GM12892 (cell line): ENCODE measurements at regions not wholly inside any gene's neighbourhood (a gene's known extent, or its start where the extent isn't known, plus 50 kb on each side); places are given as distances from the start of the nearest gene placed in this dataset.

Experiments used
- POLR2A ChIP-seq: IDR thresholded peaks from 2 replicates; pipeline ENCODE4 v1.6.1; 2011; ENCODE audit warnings: low read depth, low read length, control low read depth
- POLR2AphosphoS5 ChIP-seq: IDR thresholded peaks from 2 replicates; pipeline ENCODE4 v1.6.1; 2011; ENCODE audit warnings: low read depth, low read length, control low read depth

- no peak for TF ChIP-seq POLR2A
- TF ChIP-seq POLR2AphosphoS5: no peak
Measured at GRCh38 chr13:52916486-52916990, 68.1 kb upstream of the PCDH8 start.
